Caco-2 (cell line): ENCODE measurements at regions not wholly inside any gene's neighbourhood (a gene's known extent, or its start where the extent isn't known, plus 50 kb on each side); places are given as distances from the start of the nearest gene placed in this dataset.

ENCODE experiments used
- BruUV-seq: library from RNA; stranded (reverse); fragments of 400-500 nt; replicated peaks from 2 replicates; lab custom pipeline; 2021; lab: Mats Ljungman, UMichigan
- CTCF ChIA-PET: fragments of 300-600 bp; sonication (Branson Sonifier 250); formaldehyde crosslinking; loops from one replicate; lab custom pipeline; 2022; ENCODE audit warnings: antibody characterized with exemption; lab: Charles Lee
- POLR2A ChIA-PET: fragments of 300-600 bp; sonication (Branson Sonifier 250); formaldehyde crosslinking; loops from one replicate; lab custom pipeline; 2022; ENCODE audit warnings: antibody characterized with exemption; lab: Charles Lee
- DNase-seq, 2 experiments: peaks; one replicate each; pipeline versions ENCODE4 v3.0.0 to v3.0.0-alpha.2; 2020 to 2022
- H3K27me3 ChIP-seq: replicated peaks from 2 replicates; pipeline ENCODE4 v1.6.0; 2011; ENCODE audit warnings: low read length; ENCODE audit not compliant: control insufficient read depth, insufficient read depth
- H3K36me3 ChIP-seq: 2 replicates; pipeline ENCODE4 v1.5.1; 2011; ENCODE audit warnings: low read length; ENCODE audit not compliant: control insufficient read depth, insufficient read depth
- H3K4me1 ChIP-seq: fragments of 250-450 bp; sonication (Bioruptor Pico); 2 replicates; pipeline ENCODE4 v1.5.1; 2020; ENCODE audit warnings: mild to moderate bottlenecking
- H3K4me3 ChIP-seq: 2 replicates; pipeline ENCODE4 v1.5.1; 2011; ENCODE audit warnings: low read depth, mild to moderate bottlenecking, control low read depth, low read length
- H3K9me3 ChIP-seq: fragments of 250-450 bp; sonication (Bioruptor Pico); 2 replicates; pipeline ENCODE4 v1.5.1; 2020; ENCODE audit warnings: mild to moderate bottlenecking, moderate library complexity
- H3K27ac Mint-ChIP-seq: one replicate; pipeline ENCODE4 v1.8.0; 2022; ENCODE audit warnings: mixed read lengths; ENCODE audit not compliant: unreplicated experiment
- H3K27me3 Mint-ChIP-seq: one replicate; pipeline ENCODE4 v1.8.0; 2022; ENCODE audit warnings: mixed read lengths; ENCODE audit not compliant: insufficient read depth, unreplicated experiment
- H3K36me3 Mint-ChIP-seq: one replicate; pipeline ENCODE4 v1.8.0; 2022; ENCODE audit warnings: mild to moderate bottlenecking, mixed read lengths; ENCODE audit not compliant: insufficient read depth, unreplicated experiment
- H3K4me1 Mint-ChIP-seq: one replicate; pipeline ENCODE4 v1.8.0; 2022; ENCODE audit warnings: low read depth, mixed read lengths; ENCODE audit not compliant: unreplicated experiment
- H3K4me3 Mint-ChIP-seq: one replicate; pipeline ENCODE4 v1.8.0; 2022; ENCODE audit warnings: mild to moderate bottlenecking, moderate library complexity, mixed read lengths; ENCODE audit not compliant: unreplicated experiment
- H3K9me3 Mint-ChIP-seq: one replicate; pipeline ENCODE4 v1.8.0; 2022; ENCODE audit warnings: mixed read lengths; ENCODE audit not compliant: unreplicated experiment
- intact Hi-C: fragments of 100-400 bp; cut with micrococcal nuclease; formaldehyde crosslinking; loops from one replicate; pipeline ENCODE4 v1.10.0; 2022; ENCODE audit not compliant: unreplicated experiment
- TF ChIP-seq, protein P1 (sequence below), 2 experiments: fragments of 200-600 bp in 1 of 2; IDR thresholded peaks; 1 replicate in 1 of 2; 2 replicates in 1 of 2; pipeline versions ENCODE4 v1.5.1 to v1.8.0; 2011 to 2022; ENCODE audit warnings: antibody characterized with exemption in 1 of 2, control low read depth in 1 of 2, inconsistent platforms in 1 of 2, low read depth in 1 of 2, low read length in 1 of 2, mild to moderate bottlenecking in 1 of 2, moderate library complexity in 1 of 2; ENCODE audit not compliant: insufficient read depth in 1 of 2, severe bottlenecking in 1 of 2, unreplicated experiment in 1 of 2

DNA sequence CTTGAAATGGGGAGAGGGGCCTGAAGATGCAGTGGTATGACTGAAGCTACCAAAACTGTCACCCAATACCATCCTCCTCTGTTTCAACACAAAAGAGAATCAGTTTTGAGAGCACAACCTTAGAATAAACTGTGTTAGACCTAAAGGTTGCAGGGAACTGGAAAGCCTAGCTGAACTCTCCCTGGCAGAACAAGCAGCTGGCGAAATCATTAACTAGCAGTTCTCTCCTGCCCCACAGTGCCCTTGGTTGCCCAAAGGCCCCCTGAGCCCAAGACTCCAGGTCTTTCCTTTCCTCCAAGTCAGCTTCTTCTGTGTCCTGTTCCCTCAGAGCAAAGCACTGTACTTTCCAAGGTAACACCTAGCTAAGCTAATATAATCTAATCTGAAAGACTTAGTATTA is 135.4 kb upstream of the SLC30A5 start:
- Mint-ChIP-seq H3K4me3 (no peak overlapping the region), H3K9me3 (no peaks in the 10 kb centered on the region), H3K27ac (no peak overlapping the region), H3K27me3 (peaks cover 4% of the 10 kb centered on the region), H3K4me1 (no peaks in the 10 kb centered on the region), H3K36me3 (no peaks in the 10 kb centered on the region)
- H3K27me3 ChIP-seq, result no peaks in the 10 kb centered on the region
- no peak for DNase-seq
- POLR2A ChIA-PET, result no interaction called here
- BruUV-seq, result no TSS peak
- no peaks in the 10 kb centered on the region for H3K4me1 ChIP-seq
- no peak overlapping the region for H3K4me3 ChIP-seq
- H3K9me3 ChIP-seq, result no peaks in the 10 kb centered on the region
- H3K36me3 ChIP-seq, result no peaks in the 10 kb centered on the region
- CTCF ChIA-PET, result no interaction called here
- intact Hi-C loops, result no loop called here
- TF ChIP-seq, protein P1, sequence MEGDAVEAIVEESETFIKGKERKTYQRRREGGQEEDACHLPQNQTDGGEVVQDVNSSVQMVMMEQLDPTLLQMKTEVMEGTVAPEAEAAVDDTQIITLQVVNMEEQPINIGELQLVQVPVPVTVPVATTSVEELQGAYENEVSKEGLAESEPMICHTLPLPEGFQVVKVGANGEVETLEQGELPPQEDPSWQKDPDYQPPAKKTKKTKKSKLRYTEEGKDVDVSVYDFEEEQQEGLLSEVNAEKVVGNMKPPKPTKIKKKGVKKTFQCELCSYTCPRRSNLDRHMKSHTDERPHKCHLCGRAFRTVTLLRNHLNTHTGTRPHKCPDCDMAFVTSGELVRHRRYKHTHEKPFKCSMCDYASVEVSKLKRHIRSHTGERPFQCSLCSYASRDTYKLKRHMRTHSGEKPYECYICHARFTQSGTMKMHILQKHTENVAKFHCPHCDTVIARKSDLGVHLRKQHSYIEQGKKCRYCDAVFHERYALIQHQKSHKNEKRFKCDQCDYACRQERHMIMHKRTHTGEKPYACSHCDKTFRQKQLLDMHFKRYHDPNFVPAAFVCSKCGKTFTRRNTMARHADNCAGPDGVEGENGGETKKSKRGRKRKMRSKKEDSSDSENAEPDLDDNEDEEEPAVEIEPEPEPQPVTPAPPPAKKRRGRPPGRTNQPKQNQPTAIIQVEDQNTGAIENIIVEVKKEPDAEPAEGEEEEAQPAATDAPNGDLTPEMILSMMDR (IDR thresholded peaks at IDR 0.05; ENCODE audit: insufficient read depth in 1 of 2, low read depth in 1 of 2, low read length in 1 of 2, severe bottlenecking in 1 of 2, unreplicated experiment in 1 of 2), result no peak

DNA sequence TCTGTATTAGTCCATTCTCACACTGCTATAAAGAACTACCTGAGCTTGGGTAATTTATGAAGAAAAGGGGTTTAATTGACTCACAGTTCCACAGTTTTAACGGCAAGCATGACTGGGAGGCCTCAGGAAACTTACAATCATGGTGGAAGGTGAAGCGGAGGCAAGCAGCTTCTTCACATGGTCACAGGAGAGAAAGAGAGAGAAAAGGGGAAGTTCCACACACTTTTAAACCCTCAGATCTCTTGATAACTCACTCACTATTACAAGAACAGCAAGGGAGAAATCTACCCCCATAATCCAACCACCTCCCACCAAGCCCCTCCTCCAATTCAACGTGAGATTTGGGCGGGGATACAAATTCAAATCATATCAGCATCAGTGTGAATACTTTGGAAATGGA is 133.4 kb upstream of the SLC30A5 start:
- no peak for DNase-seq
- no peaks in the 10 kb centered on the region for H3K36me3 ChIP-seq
- intact Hi-C loops, result loop anchor here (10.0 kb wide), 1 partner anchor 66 kb away; no protein-coding TSS in a partner anchor
- no peaks in the 10 kb centered on the region for H3K4me1 ChIP-seq
- TF ChIP-seq, protein P1 (IDR thresholded peaks at IDR 0.05; ENCODE audit: insufficient read depth in 1 of 2, low read depth in 1 of 2, low read length in 1 of 2, severe bottlenecking in 1 of 2, unreplicated experiment in 1 of 2), result no peak
- H3K27me3 Mint-ChIP-seq, result no peaks in the 10 kb centered on the region
- H3K9me3 Mint-ChIP-seq, result no peaks in the 10 kb centered on the region
- CTCF ChIA-PET, result no interaction called here
- no peak overlapping the region for H3K27ac Mint-ChIP-seq
- no peaks in the 10 kb centered on the region for H3K36me3 Mint-ChIP-seq
- POLR2A ChIA-PET, result no interaction called here
- BruUV-seq, result no TSS peak
- no peak overlapping the region for H3K4me3 ChIP-seq
- H3K4me3 Mint-ChIP-seq, result no peak overlapping the region
- H3K4me1 Mint-ChIP-seq, result no peaks in the 10 kb centered on the region
- no peaks in the 10 kb centered on the region for H3K27me3 ChIP-seq
- H3K9me3 ChIP-seq, result no peaks in the 10 kb centered on the region

DNA sequence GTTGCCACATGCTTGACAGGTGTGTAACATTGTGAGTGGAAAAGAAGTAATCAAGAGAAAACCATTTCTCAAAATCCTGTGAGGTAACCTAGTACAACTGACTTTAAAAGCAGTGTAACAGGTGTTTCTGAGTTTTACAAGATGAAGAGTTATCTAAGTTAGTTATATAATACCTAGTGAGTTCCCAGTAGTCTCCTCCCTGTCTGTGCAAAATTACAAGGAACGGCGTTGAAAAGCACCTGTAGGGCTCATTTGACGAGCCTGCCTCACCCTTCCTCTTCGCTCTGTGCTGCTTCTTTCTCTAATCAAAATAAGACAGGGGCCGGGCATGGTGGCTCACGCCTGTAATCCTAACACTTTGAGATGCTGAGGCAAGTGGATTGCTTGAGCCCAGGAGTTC is 132.9 kb upstream of the SLC30A5 start:
- Histone ChIP-seq H3K4me3 (no peak overlapping the region), H3K27me3 (no peaks in the 10 kb centered on the region), H3K4me1 (no peaks in the 10 kb centered on the region), H3K9me3 (no peaks in the 10 kb centered on the region), H3K36me3 (no peaks in the 10 kb centered on the region)
- Mint-ChIP-seq H3K36me3 (no peaks in the 10 kb centered on the region), H3K9me3 (no peaks in the 10 kb centered on the region), H3K4me1 (no peaks in the 10 kb centered on the region), H3K4me3 (no peak overlapping the region), H3K27ac (no peak overlapping the region), H3K27me3 (no peaks in the 10 kb centered on the region)
- TF ChIP-seq, protein P1 (IDR thresholded peaks at IDR 0.05; ENCODE audit: insufficient read depth in 1 of 2, low read depth in 1 of 2, low read length in 1 of 2, severe bottlenecking in 1 of 2, unreplicated experiment in 1 of 2), result no peak
- ChIA-PET CTCF (interaction anchor here (1.5 kb wide), 1 partner anchor 581 kb away, joined by 6 read pairs; no protein-coding TSS in a partner anchor), POLR2A (no interaction called here)
- no peak for DNase-seq
- no TSS peak for BruUV-seq
- intact Hi-C loops, result loop anchor here (10.0 kb wide), 1 partner anchor 66 kb away; no protein-coding TSS in a partner anchor
